Mesothelial cell of epicardium (in vitro differentiated cells): ENCODE measurements at regions not wholly inside any gene's neighbourhood (a gene's known extent, or its start where the extent isn't known, plus 50 kb on each side); places are given as distances from the start of the nearest gene placed in this dataset.

ENCODE experiments used
- DNase-seq, 2 experiments: peaks; one replicate each; pipeline ENCODE4 v3.0.0; 2021; ENCODE audit warnings: low spot score in 2 of 2; ENCODE audit not compliant: unreplicated experiment in 2 of 2
- H3K27ac Mint-ChIP-seq: 2 replicates; pipeline ENCODE4 v1.8.0; 2021; ENCODE audit warnings: mixed read lengths
- H3K27me3 Mint-ChIP-seq: 2 replicates; pipeline ENCODE4 v1.8.0; 2021; ENCODE audit warnings: low read depth, mixed read lengths
- H3K36me3 Mint-ChIP-seq: 2 replicates; pipeline ENCODE4 v1.8.0; 2021; ENCODE audit warnings: mixed read lengths
- H3K4me1 Mint-ChIP-seq: 2 replicates; pipeline ENCODE4 v1.8.0; 2021; ENCODE audit warnings: mixed read lengths
- H3K4me3 Mint-ChIP-seq: 2 replicates; pipeline ENCODE4 v1.8.0; 2021; ENCODE audit warnings: mild to moderate bottlenecking, moderate library complexity, mixed read lengths
- H3K9me3 Mint-ChIP-seq: 2 replicates; pipeline ENCODE4 v1.8.0; 2021; ENCODE audit warnings: mixed read lengths
- CTCF ChIP-seq: fragments of 200-600 bp; sonication (generic); IDR thresholded peaks from one replicate; pipeline ENCODE4 v1.5.0; 2021; ENCODE audit warnings: antibody characterized with exemption; ENCODE audit not compliant: unreplicated experiment

GRCh38 chr4:29390921-29391320, 1329.2 kb upstream of the PCDH7 start:
- no peak overlapping the region for H3K4me3 Mint-ChIP-seq
- no peak for TF ChIP-seq CTCF
- no peaks in the 10 kb centered on the region for H3K4me1 Mint-ChIP-seq
- no peaks in the 10 kb centered on the region for H3K27me3 Mint-ChIP-seq
- H3K27ac Mint-ChIP-seq = no peak overlapping the region
- no peak for DNase-seq
- H3K9me3 Mint-ChIP-seq = peaks cover 20% of the 10 kb centered on the region
- H3K36me3 Mint-ChIP-seq = no peaks in the 10 kb centered on the region

GRCh38 chr4:29405116-29405515, 1315.1 kb upstream of the PCDH7 start:
- H3K36me3 Mint-ChIP-seq = no peaks in the 10 kb centered on the region
- H3K4me3 Mint-ChIP-seq = no peak overlapping the region
- H3K27ac Mint-ChIP-seq = no peak overlapping the region
- no peak for DNase-seq
- no peak for TF ChIP-seq CTCF
- no peaks in the 10 kb centered on the region for H3K9me3 Mint-ChIP-seq
- no peaks in the 10 kb centered on the region for H3K4me1 Mint-ChIP-seq
- no peaks in the 10 kb centered on the region for H3K27me3 Mint-ChIP-seq

- Mint-ChIP-seq H3K4me1 (no peaks in the 10 kb centered on the region), H3K27ac (no peak overlapping the region), H3K36me3 (no peaks in the 10 kb centered on the region), H3K9me3 (no peaks in the 10 kb centered on the region), H3K4me3 (no peak overlapping the region), H3K27me3 (no peaks in the 10 kb centered on the region)
- no peak for TF ChIP-seq CTCF
- no peak for DNase-seq
These were observed 1304.4 kb upstream of the PCDH7 start for GRCh38 chr4:29415771-29416170.

- H3K36me3 Mint-ChIP-seq = no peaks in the 10 kb centered on the region
- no peak overlapping the region for H3K27ac Mint-ChIP-seq
- DNase-seq = no peak
- H3K27me3 Mint-ChIP-seq = no peaks in the 10 kb centered on the region
- H3K4me1 Mint-ChIP-seq = peaks cover 3% of the 10 kb centered on the region
- no peak overlapping the region for H3K4me3 Mint-ChIP-seq
- no peaks in the 10 kb centered on the region for H3K9me3 Mint-ChIP-seq
- no peak for TF ChIP-seq CTCF
These were observed 1296.1 kb upstream of the PCDH7 start for GRCh38 chr4:29423836-29424721.

GRCh38 chr4:29453303-29453820, 1266.8 kb upstream of the PCDH7 start:
- H3K27ac Mint-ChIP-seq = no peak overlapping the region
- H3K4me3 Mint-ChIP-seq = no peak overlapping the region
- no peak for DNase-seq
- no peaks in the 10 kb centered on the region for H3K4me1 Mint-ChIP-seq
- TF ChIP-seq CTCF = no peak
- no peaks in the 10 kb centered on the region for H3K27me3 Mint-ChIP-seq
- no peaks in the 10 kb centered on the region for H3K9me3 Mint-ChIP-seq
- H3K36me3 Mint-ChIP-seq = no peaks in the 10 kb centered on the region
